ENCODE measurements at regions not wholly inside any gene's neighbourhood (a gene's known extent, or its start where the extent isn't known, plus 50 kb on each side); places are given as distances from the start of the nearest gene placed in this dataset.
"Not testable (repeated sequence)": the region's sequence is repeated elsewhere in the genome, so short reads cannot be mapped to it uniquely, and the experiment has no call there.

GRCh38 chr6:98416027-98416426 is 418.3 kb upstream of the POU3F2 start:
- DNase-seq (ENCODE audit: low read depth in 2 of 2, low spot score in 1 of 2), result no peak

DNA sequence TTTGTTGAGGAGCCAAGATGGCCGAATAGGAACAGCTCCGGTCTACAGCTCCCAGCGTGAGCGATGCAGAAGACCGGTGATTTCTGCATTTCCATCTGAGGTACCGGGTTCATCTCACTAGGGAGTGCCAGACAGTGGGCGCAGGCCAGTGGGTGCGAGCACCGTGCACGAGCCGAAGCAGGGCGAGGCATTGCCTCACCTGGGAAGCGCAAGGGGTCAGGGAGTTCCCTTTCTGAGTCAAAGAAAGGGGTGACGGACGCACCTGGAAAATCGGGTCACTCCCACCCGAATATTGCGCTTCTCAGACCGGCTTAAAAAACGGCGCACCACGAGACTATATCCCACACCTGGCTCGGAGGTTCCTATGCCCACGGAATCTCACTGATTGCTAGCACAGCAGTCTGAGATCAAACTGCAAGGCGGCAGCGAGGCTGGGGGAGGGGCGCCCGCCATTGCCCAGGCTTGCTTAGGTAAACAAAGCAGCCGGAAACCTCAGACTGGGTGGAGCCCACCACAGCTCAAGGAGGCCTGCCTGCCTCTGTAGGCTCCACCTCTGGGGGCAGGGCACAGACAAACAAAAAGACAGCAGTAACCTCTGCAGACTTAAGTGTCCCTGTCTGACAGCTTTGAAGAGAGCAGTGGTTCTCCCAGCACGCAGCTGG is 417.7 kb upstream of the POU3F2 start:
- not testable (repeated sequence) for DNase-seq (ENCODE audit: low read depth in 2 of 2, low spot score in 1 of 2)

DNA sequence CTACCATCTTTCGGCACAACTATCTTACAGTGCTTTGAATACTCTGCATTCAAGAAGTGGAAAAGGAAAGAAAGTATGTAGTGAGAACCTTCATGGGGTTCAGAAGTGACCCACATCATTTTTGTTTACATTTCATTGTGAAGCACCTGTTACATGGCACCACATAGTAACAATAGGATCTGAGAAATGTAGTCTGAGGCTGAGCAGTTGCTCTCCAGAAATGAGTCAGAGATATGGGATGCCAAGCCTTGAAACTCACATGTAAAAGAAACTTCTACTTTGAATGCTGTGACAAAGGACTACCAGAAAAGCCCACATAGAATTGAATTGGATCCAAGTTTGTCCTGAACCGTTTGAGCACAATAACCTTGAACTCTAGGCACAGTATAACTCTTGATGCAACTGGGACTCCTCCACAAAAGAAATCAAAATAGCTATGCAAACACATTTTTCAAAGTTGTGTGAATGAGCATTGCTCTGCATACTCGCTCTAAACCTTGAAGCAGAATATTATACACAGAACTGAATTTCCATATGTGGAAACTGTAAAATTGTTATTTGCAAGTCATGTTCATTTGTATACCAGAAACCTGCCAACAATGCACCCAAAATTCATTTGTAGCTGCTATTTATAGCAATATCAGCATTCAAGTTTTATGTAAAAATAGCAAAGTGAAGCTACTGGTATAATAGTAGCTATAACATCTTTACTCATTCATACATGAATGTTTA is 400.9 kb upstream of the POU3F2 start:
- DNase-seq (ENCODE audit: low read depth in 2 of 2, low spot score in 1 of 2), result no peak

- DNase-seq (ENCODE audit: low read depth in 2 of 2, low spot score in 1 of 2), result no peak
These were observed 390.7 kb upstream of the POU3F2 start for GRCh38 chr6:98443633-98444032.

GRCh38 chr6:98452685-98453084 is 381.7 kb upstream of the POU3F2 start:
- no peak for DNase-seq (ENCODE audit: low read depth in 2 of 2, low spot score in 1 of 2)

GRCh38 chr6:98454809-98455322 is 379.5 kb upstream of the POU3F2 start:
- no peak for DNase-seq (ENCODE audit: low read depth in 2 of 2, low spot score in 1 of 2)

GRCh38 chr6:98458708-98459107 is 375.7 kb upstream of the POU3F2 start:
- no peak for DNase-seq (ENCODE audit: low read depth in 2 of 2, low spot score in 1 of 2)

GRCh38 chr6:98463038-98464000 is 371.1 kb upstream of the POU3F2 start:
- no peak for DNase-seq (ENCODE audit: low read depth in 2 of 2, low spot score in 1 of 2)

- no peak for DNase-seq (ENCODE audit: low read depth in 2 of 2, low spot score in 1 of 2)
These were observed 367.3 kb upstream of the POU3F2 start for GRCh38 chr6:98467091-98467490.

GRCh38 chr6:98467902-98468301 is 366.5 kb upstream of the POU3F2 start:
- DNase-seq (ENCODE audit: low read depth in 2 of 2, low spot score in 1 of 2), result no peak

GRCh38 chr6:98469141-98469540 is 365.2 kb upstream of the POU3F2 start:
- DNase-seq (ENCODE audit: low read depth in 2 of 2, low spot score in 1 of 2), result no peak

GRCh38 chr6:98470821-98471220 is 363.6 kb upstream of the POU3F2 start:
- DNase-seq (ENCODE audit: low read depth in 2 of 2, low spot score in 1 of 2), result no peak

- DNase-seq (ENCODE audit: low read depth in 2 of 2, low spot score in 1 of 2), result no peak
These were observed 362.9 kb upstream of the POU3F2 start for GRCh38 chr6:98471444-98471843.

- no peak for DNase-seq (ENCODE audit: low read depth in 2 of 2, low spot score in 1 of 2)
These were observed 357.1 kb upstream of the POU3F2 start for GRCh38 chr6:98477231-98477630.

DNA sequence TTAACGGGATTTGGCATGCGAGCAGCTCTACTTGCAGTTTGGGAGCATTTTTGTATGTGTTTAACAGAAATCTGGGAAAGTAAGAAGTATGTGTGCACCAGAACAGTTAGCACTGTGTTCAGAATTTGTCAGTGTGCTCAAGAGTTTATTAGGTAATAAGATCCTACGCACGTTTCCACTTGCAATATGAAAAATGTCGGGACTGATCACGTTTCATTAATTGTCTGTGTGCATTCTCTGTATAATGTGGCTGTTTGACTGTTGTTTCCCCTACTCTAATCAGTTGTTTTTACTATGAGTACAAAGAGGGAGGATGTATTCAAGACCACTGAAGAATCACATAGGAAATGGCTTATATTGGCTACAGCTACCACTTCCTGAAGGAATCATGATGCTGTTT is 349.7 kb upstream of the POU3F2 start:
- no peak for DNase-seq (ENCODE audit: low read depth in 2 of 2, low spot score in 1 of 2)

GRCh38 chr6:98485593-98485992 is 348.8 kb upstream of the POU3F2 start:
- no peak for DNase-seq (ENCODE audit: low read depth in 2 of 2, low spot score in 1 of 2)

DNA sequence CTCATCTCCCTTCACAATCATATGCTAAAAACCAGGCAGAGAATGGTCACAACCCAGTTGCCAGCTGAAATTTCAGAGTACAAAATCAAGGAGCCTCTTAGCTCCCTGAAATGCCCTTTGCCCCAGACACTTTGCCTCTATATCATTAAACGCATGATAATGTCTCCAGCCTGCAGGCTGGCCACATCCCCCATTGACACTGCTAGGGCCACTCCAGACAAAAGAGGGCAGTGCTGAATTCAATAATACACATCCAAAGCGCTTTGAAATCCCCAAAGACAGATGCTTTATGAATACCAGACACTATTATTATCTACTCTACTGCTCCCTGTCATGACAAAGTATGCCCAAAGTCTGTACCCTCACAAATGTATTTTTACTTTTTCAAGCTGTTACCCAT is 348.3 kb upstream of the POU3F2 start:
- DNase-seq (ENCODE audit: low read depth in 2 of 2, low spot score in 1 of 2), result no peak

DNA sequence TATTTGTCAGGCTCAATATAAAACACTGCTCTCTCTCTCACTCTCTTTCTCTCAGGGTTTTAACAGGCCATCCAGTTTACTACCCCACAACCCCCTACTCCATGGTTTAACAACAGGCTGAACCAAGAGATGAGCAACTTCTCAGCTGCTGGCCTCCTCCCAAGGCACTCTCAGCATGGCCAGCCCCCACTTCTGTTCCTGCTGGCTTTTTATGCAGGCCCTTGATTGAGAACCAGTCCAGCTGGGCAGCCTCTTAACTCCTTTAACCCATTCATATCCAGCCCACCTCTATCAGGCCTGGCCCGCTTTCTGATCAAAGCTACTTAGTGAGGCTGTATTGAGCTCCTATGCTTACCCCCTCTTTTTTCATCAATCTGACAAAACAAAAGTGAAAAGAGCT is 346.8 kb upstream of the POU3F2 start:
- no peak for DNase-seq (ENCODE audit: low read depth in 2 of 2, low spot score in 1 of 2)

GRCh38 chr6:98498144-98498775 is 336.1 kb upstream of the POU3F2 start:
- no peak for DNase-seq (ENCODE audit: low read depth in 2 of 2, low spot score in 1 of 2)

DNA sequence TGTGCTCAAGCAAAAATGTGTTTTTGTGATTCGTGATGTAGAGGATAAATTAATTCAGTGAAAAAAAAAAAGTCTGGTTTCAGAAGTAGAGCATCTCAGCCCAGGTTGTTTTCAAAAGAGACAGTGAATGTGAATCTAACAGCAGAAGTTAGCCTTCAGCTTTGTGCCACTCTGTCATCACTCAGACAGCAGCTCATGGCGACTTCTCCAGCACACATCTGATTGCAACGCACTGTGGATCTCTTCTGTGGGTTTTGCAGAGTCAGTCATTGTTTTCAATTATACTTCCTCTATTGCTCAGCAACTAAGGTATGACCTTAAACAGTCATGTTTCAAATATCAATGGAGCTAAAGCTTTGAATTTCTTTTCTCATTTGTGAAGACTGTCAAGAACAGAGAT is 335.5 kb upstream of the POU3F2 start:
- no peak for DNase-seq (ENCODE audit: low read depth in 2 of 2, low spot score in 1 of 2)

DNA sequence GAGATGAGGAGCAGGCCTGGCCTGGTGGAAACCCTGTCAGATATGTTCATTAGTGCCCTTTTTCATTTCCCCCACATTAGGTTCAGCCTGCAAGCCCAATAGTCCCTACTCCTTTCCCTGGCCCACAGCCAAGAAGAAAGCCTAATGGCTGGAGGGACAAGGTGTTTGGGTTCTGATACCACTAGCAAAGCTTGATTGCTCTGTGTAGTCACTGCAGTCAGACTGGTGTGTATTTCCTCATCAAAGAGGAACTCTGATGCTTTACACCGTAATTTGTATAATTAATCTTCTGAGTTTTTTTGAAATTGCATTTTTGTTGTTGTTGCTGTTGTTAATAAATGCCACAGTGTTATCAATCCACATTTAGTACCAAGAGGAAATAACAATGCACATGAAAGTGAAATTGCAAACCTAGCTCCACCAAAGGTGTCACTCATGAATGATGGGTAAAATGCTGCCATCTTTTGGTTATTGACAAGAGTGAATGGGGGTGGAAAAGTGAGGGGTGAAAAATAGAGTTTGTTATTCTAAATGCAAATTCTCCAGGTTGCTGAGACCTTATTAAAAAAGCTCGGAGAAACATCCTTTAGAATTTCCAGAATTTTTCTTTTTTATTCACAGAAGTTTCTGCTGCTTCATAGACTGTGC is 320.2 kb upstream of the POU3F2 start:
- DNase-seq (ENCODE audit: low read depth in 2 of 2, low spot score in 1 of 2), result no peak

Data from stimulated activated CD8-positive, alpha-beta memory T cell treated with anti-CD3 and anti-CD28 coated beads, Interleukin-4, amount 100 ng/mL, for 4 hours (primary cell).